ENCODE measurements at regions not wholly inside any gene's neighbourhood (a gene's known extent, or its start where the extent isn't known, plus 50 kb on each side); places are given as distances from the start of the nearest gene placed in this dataset.

- H3K4me3 ChIP-seq (ENCODE audit: low read length in 3 of 3): no peak overlapping the region
- FAIRE-seq: no peak
- H3K36me3 ChIP-seq (ENCODE audit: control insufficient read depth in 2 of 3, insufficient read depth in 3 of 3, low read length in 3 of 3): no peaks in the 10 kb centered on the region
- peak in 4 of 5 donors; percentile 19 to 73 (median 34) for DNase-seq
- TF ChIP-seq CTCF (IDR thresholded peaks at IDR 0.05; ENCODE audit: borderline replicate concordance, extremely low read depth, insufficient read depth): no peak
- H3K9me3 ChIP-seq (ENCODE audit: control insufficient read depth in 2 of 3, insufficient read depth in 1 of 3, low read length in 3 of 3): no peaks in the 10 kb centered on the region
- H3K27ac ChIP-seq (ENCODE audit: low read depth in 2 of 2, low read length in 2 of 2): no peak overlapping the region
- peaks cover 2% of the 10 kb centered on the region for H3K27me3 ChIP-seq (ENCODE audit: control insufficient read depth, insufficient read depth, low read length)
- no peak overlapping the region for H3K9ac ChIP-seq (ENCODE audit: low read length in 3 of 3)
- intact Hi-C loops (cut with DNase I): no loop called here
- no peaks in the 10 kb centered on the region for H3K4me1 ChIP-seq (ENCODE audit: control insufficient read depth in 2 of 3, insufficient read depth in 2 of 3, low read depth in 1 of 3, low read length in 3 of 3)
Observed at GRCh38 chr14:104291123-104292000, 153.0 kb downstream of the KIF26A start.

GRCh38 chr14:104292084-104292970 is 153.9 kb downstream of the KIF26A start:
- H3K9ac ChIP-seq (ENCODE audit: low read length in 3 of 3): no peak overlapping the region
- intact Hi-C loops (cut with DNase I): no loop called here
- TF ChIP-seq CTCF (IDR thresholded peaks at IDR 0.05; ENCODE audit: borderline replicate concordance, extremely low read depth, insufficient read depth): no peak
- no peak overlapping the region for H3K4me3 ChIP-seq (ENCODE audit: low read length in 3 of 3)
- FAIRE-seq (no peak), DNase-seq (peak in 2 of 5 donors; percentile 39 to 53)
- peaks cover 2% of the 10 kb centered on the region for H3K27me3 ChIP-seq (ENCODE audit: control insufficient read depth, insufficient read depth, low read length)
- H3K27ac ChIP-seq (ENCODE audit: low read depth in 2 of 2, low read length in 2 of 2): no peak overlapping the region
- no peaks in the 10 kb centered on the region for H3K9me3 ChIP-seq (ENCODE audit: control insufficient read depth in 2 of 3, insufficient read depth in 1 of 3, low read length in 3 of 3)
- H3K4me1 ChIP-seq (ENCODE audit: control insufficient read depth in 2 of 3, insufficient read depth in 2 of 3, low read depth in 1 of 3, low read length in 3 of 3): no peaks in the 10 kb centered on the region
- H3K36me3 ChIP-seq (ENCODE audit: control insufficient read depth in 2 of 3, insufficient read depth in 3 of 3, low read length in 3 of 3): no peaks in the 10 kb centered on the region

- no peak for FAIRE-seq
- peaks cover 2% of the 10 kb centered on the region for H3K27me3 ChIP-seq (ENCODE audit: control insufficient read depth, insufficient read depth, low read length)
Observed at GRCh38 chr14:104293231-104293841, 154.9 kb downstream of the KIF26A start.

More at GRCh38 chr14:104293231-104293841, 154.9 kb downstream of the KIF26A start:
- no peak overlapping the region for H3K9ac ChIP-seq (ENCODE audit: low read length in 3 of 3)
- H3K27ac ChIP-seq (ENCODE audit: low read depth in 2 of 2, low read length in 2 of 2): no peak overlapping the region
- no peak for TF ChIP-seq CTCF (IDR thresholded peaks at IDR 0.05; ENCODE audit: borderline replicate concordance, extremely low read depth, insufficient read depth)
- no peaks in the 10 kb centered on the region for H3K36me3 ChIP-seq (ENCODE audit: control insufficient read depth in 2 of 3, insufficient read depth in 3 of 3, low read length in 3 of 3)
- intact Hi-C loops (cut with DNase I): no loop called here
- H3K4me1 ChIP-seq (ENCODE audit: control insufficient read depth in 2 of 3, insufficient read depth in 2 of 3, low read depth in 1 of 3, low read length in 3 of 3): no peaks in the 10 kb centered on the region
- DNase-seq: peak in 2 of 5 donors; percentile 46 to 70
- H3K9me3 ChIP-seq (ENCODE audit: control insufficient read depth in 2 of 3, insufficient read depth in 1 of 3, low read length in 3 of 3): no peaks in the 10 kb centered on the region
- H3K4me3 ChIP-seq (ENCODE audit: low read length in 3 of 3): no peak overlapping the region
